SU-DHL-6 (cell line): ENCODE measurements at regions not wholly inside any gene's neighbourhood (a gene's known extent, or its start where the extent isn't known, plus 50 kb on each side); places are given as distances from the start of the nearest gene placed in this dataset.
"Not testable (repeated sequence)": the region's sequence is repeated elsewhere in the genome, so short reads cannot be mapped to it uniquely, and the experiment has no call there.

Experiments
- H2AFZ ChIP-seq: fragments of 200-600 bp; sonication (generic); 2 replicates; pipeline ENCODE4 v1.6.1; 2014; ENCODE audit warnings: low read depth, mild to moderate bottlenecking, moderate library complexity, mixed read lengths, antibody characterized with exemption, low read length; ENCODE audit not compliant: severe bottlenecking
- H3F3A ChIP-seq: fragments of 200-600 bp; shearing (Covaris generic); 2 replicates; pipeline ENCODE4 v1.6.0; 2016; ENCODE audit warnings: antibody characterized with exemption, mild to moderate bottlenecking; ENCODE audit not compliant: insufficient read depth
- H3K27ac ChIP-seq: fragments of 200-600 bp; sonication (generic); 2 replicates; pipeline ENCODE4 v1.5.1; 2016; ENCODE audit warnings: low read depth, mild to moderate bottlenecking, low read length, moderate library complexity, mixed read lengths
- H3K27me3 ChIP-seq: fragments of 200-600 bp; sonication (generic), shearing (Covaris generic); 2 replicates; pipeline ENCODE4 v1.6.0; 2014; ENCODE audit warnings: mild to moderate bottlenecking, low read length
- H3K36me3 ChIP-seq: fragments of 200-600 bp; sonication (generic); 2 replicates; pipeline ENCODE4 v1.6.1; 2014; ENCODE audit warnings: mild to moderate bottlenecking, low read length, mixed read lengths
- H3K4me2 ChIP-seq: fragments of 300-600, 200-600 bp; shearing (Covaris generic), sonication (generic); 2 replicates; pipeline ENCODE4 v1.6.0; 2014; ENCODE audit warnings: low read length, low read depth, mild to moderate bottlenecking; ENCODE audit not compliant: poor library complexity, severe bottlenecking
- H3K4me3 ChIP-seq: fragments of 200-600 bp; sonication (generic); 2 replicates; pipeline ENCODE4 v1.5.1; 2014; ENCODE audit warnings: antibody characterized with exemption, low read length, mild to moderate bottlenecking, mixed read lengths; ENCODE audit not compliant: insufficient read depth, poor library complexity, severe bottlenecking
- H3K79me2 ChIP-seq: fragments of 200-600 bp; sonication (generic); 2 replicates; pipeline ENCODE4 v1.6.1; 2014; ENCODE audit warnings: mild to moderate bottlenecking, low read length, moderate library complexity; ENCODE audit not compliant: insufficient read depth
- H3K9ac ChIP-seq: fragments of 200-600 bp; sonication (generic); 2 replicates; pipeline ENCODE4 v1.7.0; 2014; ENCODE audit warnings: mild to moderate bottlenecking, low read length
- H3K9me2 ChIP-seq: fragments of 200-600 bp; sonication (generic); replicated peaks from 2 replicates; pipeline ENCODE4 v1.6.1; 2014; ENCODE audit warnings: low read length; ENCODE audit not compliant: insufficient read depth
- H3K9me3 ChIP-seq: fragments of 200-600 bp; sonication (generic); 2 replicates; pipeline ENCODE4 v1.6.1; 2014; ENCODE audit warnings: low read length, mixed read lengths; ENCODE audit not compliant: insufficient read depth
- H4K20me1 ChIP-seq: fragments of 200-600 bp; sonication (generic); 2 replicates; pipeline ENCODE4 v1.6.1; 2014; ENCODE audit warnings: low read depth, mild to moderate bottlenecking, antibody characterized with exemption, low read length, moderate library complexity, mixed read lengths
- CTCF ChIP-seq: fragments of 200-600 bp; sonication (generic); IDR thresholded peaks from one replicate; pipeline ENCODE4 v1.5.1; 2017; ENCODE audit warnings: antibody characterized with exemption, mild to moderate bottlenecking, low read length, moderate library complexity; ENCODE audit not compliant: insufficient read depth, poor library complexity, severe bottlenecking
- EZH2phosphoT487 ChIP-seq: fragments of 200-600 bp; sonication (generic), shearing (Covaris generic); conservative IDR thresholded peaks from 2 replicates; pipeline ENCODE4 v1.6.1; 2018; ENCODE audit warnings: mild to moderate bottlenecking, antibody characterized with exemption, low read length, moderate library complexity, mixed read lengths

- TF ChIP-seq EZH2phosphoT487 (no peak), CTCF (no peak)
- H3K4me3 ChIP-seq = no peak overlapping the region
- H3K9me3 ChIP-seq = no peaks in the 10 kb centered on the region
Observed at GRCh38 chr11:24413391-24413790, 83.5 kb upstream of the LUZP2 start.

GRCh38 chr11:24415955-24416636 lies 80.8 kb upstream of the LUZP2 start:
- not testable (repeated sequence) for H3F3A ChIP-seq, H3K4me3 ChIP-seq, H3K27ac ChIP-seq, H3K9me3 ChIP-seq, H4K20me1 ChIP-seq, H3K79me2 ChIP-seq, H2AFZ ChIP-seq, H3K36me3 ChIP-seq, H3K4me2 ChIP-seq, H3K9me2 ChIP-seq, H3K9ac ChIP-seq, H3K27me3 ChIP-seq

More at GRCh38 chr11:24413391-24413790, 83.5 kb upstream of the LUZP2 start:
- Histone ChIP-seq H3K4me2 (no peak overlapping the region), H3F3A (no peaks in the 10 kb centered on the region), H3K9ac (no peak overlapping the region), H3K79me2 (no peaks in the 10 kb centered on the region), H3K27ac (no peak overlapping the region), H3K27me3 (no peaks in the 10 kb centered on the region), H4K20me1 (no peaks in the 10 kb centered on the region), H2AFZ (no peak overlapping the region), H3K9me2 (0 out of 2 replicates have a peak, but pooled peaks cover 3% of the 10 kb centered on the region), H3K36me3 (no peaks in the 10 kb centered on the region)

- Histone ChIP-seq H4K20me1 (no peaks in the 10 kb centered on the region), H3F3A (no peaks in the 10 kb centered on the region), H3K27ac (no peak overlapping the region), H3K9ac (no peak overlapping the region), H3K9me2 (no peaks in the 10 kb centered on the region), H3K36me3 (no peaks in the 10 kb centered on the region), H3K79me2 (no peaks in the 10 kb centered on the region), H2AFZ (no peak overlapping the region), H3K4me3 (no peak overlapping the region), H3K4me2 (no peak overlapping the region), H3K9me3 (no peaks in the 10 kb centered on the region), H3K27me3 (no peaks in the 10 kb centered on the region)
- TF ChIP-seq CTCF (no peak), EZH2phosphoT487 (no peak)
Observed at GRCh38 chr11:24421766-24422165, 75.1 kb upstream of the LUZP2 start.

- H3K4me3 ChIP-seq = no peak overlapping the region
- no peaks in the 10 kb centered on the region for H3K9me3 ChIP-seq
- H4K20me1 ChIP-seq = no peaks in the 10 kb centered on the region
- H3F3A ChIP-seq = no peaks in the 10 kb centered on the region
- H3K27me3 ChIP-seq = no peaks in the 10 kb centered on the region
- H3K36me3 ChIP-seq = no peaks in the 10 kb centered on the region
- no peak for TF ChIP-seq EZH2phosphoT487
- no peak for TF ChIP-seq CTCF
- H3K9me2 ChIP-seq = no peaks in the 10 kb centered on the region
- H2AFZ ChIP-seq = no peak overlapping the region
- H3K79me2 ChIP-seq = no peaks in the 10 kb centered on the region
- H3K9ac ChIP-seq = no peak overlapping the region
- no peak overlapping the region for H3K4me2 ChIP-seq
- H3K27ac ChIP-seq = no peak overlapping the region
Observed at GRCh38 chr11:24422376-24422775, 74.5 kb upstream of the LUZP2 start.
